Stimulated activated CD8-positive, alpha-beta memory T cell treated with anti-CD3 and anti-CD28 coated beads, Interleukin-12 subunit alpha, Interleukin-12 subunit beta, amount 100 ng/mL, for 4 hours (primary cell): ENCODE measurements at regions not wholly inside any gene's neighbourhood (a gene's known extent, or its start where the extent isn't known, plus 50 kb on each side); places are given as distances from the start of the nearest gene placed in this dataset.

Source experiments
- DNase-seq: peaks from one replicate; pipeline ENCODE4 v3.0.0-alpha.2; 2020; ENCODE audit warnings: low read depth

GRCh38 chr15:94099574-94099960 lies 131.8 kb upstream of the MCTP2 start:
- DNase-seq: no peak

DNA sequence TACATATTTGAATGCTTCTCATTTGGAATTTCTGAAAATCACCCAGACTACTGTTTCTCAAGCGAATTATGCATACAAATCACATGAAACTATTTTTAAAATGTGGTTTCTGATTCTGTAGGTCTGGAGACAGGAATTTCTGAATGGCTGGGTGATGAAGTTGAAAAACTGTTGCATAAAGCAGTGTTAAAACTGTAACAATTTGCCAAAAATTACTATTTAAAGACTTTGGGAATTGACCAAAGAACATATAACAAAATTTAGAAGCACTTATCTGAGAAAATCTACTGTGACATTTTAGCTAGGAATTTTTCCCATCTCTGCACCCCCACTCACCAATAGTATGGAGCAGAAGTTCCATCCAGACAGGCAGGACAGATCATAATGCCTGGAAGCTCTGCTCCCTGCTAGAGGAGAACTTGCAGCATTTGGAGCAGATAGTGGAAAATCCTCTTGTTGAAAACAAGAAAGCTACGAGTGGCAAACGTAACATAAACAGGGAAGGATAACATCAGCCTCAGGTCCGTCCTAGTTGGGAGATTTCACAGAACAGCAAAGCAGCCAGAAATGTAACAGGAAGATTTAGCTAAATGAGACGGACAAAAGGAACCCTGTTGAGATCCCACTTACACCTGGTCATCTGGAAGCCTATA lies 132.3 kb upstream of the MCTP2 start:
- DNase-seq: no peak

DNA sequence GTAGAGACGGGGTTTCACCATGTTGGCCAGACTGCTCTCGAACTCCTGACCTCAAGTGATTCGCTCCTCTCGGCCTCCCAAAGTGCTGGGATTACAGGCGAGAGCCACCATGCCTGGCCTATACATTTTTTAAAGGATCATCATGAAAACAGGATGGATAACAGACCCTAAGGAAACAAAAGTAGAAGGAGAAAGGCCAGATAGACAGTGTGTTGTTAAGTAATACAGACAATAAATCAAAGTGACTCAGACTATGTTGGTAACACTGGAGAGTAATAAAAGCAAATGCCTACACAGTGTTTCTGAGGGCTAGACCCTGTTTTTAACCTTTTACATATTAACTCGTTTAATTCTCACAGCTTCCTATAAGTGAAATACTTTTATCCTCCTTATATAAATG lies 133.8 kb upstream of the MCTP2 start:
- no peak for DNase-seq

GRCh38 chr15:94094310-94094709 lies 137.1 kb upstream of the MCTP2 start:
- no peak for DNase-seq

DNA sequence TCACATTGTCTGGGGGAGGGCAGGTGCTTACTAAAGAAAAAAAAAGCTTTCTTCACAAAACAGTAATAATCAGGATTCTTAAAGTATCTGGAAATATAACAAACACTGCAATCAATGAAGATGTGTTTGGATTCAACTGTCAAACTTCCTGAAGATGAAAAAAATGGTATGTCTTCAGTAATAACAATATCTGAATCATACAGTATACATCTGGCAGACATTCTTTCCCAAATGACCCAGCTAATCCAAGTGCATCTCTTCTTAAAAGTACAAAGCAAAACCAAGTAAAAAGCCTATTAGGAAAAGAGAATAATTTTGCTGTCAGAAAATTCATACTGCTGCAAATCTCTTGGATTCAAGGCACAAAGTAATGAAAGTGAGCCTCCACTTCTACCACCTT lies 145.0 kb upstream of the MCTP2 start:
- no peak for DNase-seq

- no peak for DNase-seq
Observed at GRCh38 chr15:94083467-94084052, 147.8 kb upstream of the MCTP2 start.

GRCh38 chr15:94081829-94082228 lies 149.5 kb upstream of the MCTP2 start:
- no peak for DNase-seq

DNA sequence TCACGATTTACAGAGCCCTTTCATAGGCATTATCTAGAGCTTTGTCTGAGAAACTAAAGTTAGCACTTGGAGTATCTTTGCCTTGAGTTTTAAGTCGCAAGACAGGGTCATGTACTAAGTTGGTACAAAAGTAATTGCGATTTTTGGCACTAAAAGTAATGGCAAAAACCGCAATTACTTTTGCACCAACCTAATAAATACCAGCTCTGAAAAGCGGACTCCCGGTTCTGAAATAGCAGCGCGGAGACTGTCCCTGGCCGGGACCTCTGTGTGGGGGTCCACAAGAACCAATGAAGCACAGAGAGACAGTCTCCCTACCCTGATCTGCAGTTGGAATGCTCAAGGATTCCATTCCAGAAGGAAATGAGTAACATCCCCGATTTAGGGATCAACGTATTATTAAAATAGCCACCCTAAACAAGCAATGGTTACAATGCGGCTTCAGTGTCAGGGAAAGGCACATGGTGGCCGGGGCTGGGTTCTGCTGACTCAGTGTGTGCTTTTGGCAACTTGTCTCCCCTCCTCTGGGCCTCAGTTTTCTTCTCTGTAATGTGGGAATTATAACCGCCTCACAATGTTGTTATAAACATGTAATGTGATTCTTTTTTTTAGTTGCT lies 150.3 kb upstream of the MCTP2 start:
- DNase-seq: no peak

DNA sequence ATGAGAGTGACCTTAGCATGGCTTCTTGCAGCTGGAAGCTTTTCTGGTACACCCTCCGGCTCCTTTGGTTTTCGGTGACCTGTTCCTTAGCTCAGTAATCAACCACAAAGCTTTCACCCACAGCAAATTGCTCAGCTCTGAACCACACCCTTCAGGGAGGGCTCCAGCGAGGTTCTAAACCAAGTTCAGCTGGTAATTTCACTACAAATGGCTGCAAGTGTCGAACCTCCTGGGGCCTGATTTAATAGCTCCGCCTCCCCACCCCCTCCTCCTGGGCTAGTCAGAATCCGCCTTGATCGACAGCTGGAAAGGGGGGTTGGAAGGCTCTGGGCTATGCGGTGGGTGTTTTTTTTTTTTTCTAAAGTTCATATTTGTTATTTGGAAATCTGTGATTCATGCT lies 150.9 kb upstream of the MCTP2 start:
- DNase-seq: no peak

DNA sequence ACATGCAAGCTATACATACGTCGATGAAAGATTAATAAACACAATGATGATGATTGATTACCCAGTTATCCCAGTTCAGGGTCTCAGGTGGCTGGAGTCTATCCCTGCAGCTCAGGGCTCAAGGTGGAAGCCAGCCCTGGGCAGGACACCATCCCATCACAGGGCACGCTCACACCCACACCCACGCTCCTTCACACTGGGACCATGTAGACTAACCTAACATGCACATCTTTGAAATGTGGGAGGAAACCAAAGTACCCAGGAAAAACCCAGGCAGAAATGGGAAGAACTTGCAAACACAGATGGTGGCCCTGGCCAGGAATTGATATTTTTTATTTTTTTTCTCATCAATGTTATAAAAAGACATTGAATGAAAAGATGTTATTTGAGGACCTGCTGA lies 151.4 kb upstream of the MCTP2 start:
- DNase-seq: no peak

GRCh38 chr15:94079459-94079858 lies 151.9 kb upstream of the MCTP2 start:
- DNase-seq: no peak

GRCh38 chr15:94077938-94078337 lies 153.4 kb upstream of the MCTP2 start:
- DNase-seq: no peak

GRCh38 chr15:94075349-94075748 lies 156.0 kb upstream of the MCTP2 start:
- no peak for DNase-seq

- no peak for DNase-seq
Observed at GRCh38 chr15:94070356-94071295, 160.7 kb upstream of the MCTP2 start.

DNA sequence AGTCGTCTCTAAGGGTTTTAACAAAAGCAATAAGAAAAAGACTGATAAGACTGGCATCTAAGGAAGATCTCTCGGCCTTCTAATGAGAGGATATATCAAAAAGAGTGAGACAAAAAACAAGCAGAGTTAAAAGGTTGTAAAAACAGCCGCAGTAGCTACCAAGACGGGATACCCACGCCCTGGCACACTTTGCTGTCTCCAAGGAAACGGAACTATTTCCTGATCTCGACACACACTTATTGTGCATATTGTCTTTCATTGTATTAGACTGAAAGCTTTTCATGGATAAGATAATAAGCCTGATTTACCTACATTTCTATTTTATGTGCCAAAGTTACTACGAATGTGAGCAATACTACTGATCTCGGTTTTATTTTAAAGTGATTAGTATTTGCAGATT lies 161.5 kb upstream of the MCTP2 start:
- no peak for DNase-seq

- no peak for DNase-seq
Observed at GRCh38 chr15:94066811-94067210, 164.6 kb upstream of the MCTP2 start.

DNA sequence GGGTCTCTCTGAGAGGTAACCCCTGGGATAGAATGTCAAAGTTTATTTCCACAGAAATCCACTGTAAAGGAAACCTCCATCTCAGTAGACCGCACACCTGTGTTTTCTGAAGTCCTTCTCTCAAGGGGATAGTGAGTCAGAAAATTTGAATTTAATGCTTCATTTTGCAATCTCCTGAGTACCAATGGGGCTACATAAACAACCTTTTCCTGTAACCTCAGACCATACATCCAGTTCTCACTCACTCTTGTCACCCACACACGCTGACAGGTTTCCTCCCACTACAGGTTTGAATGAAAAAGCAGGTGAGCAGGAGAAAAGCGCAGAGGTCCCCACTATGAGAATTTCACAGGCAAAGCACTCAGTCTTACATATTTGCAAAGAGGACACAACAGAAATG lies 165.3 kb upstream of the MCTP2 start:
- DNase-seq: no peak

- DNase-seq: no peak
Observed at GRCh38 chr15:94064676-94065313, 166.6 kb upstream of the MCTP2 start.

GRCh38 chr15:94061041-94061440 lies 170.3 kb upstream of the MCTP2 start:
- DNase-seq: no peak

DNA sequence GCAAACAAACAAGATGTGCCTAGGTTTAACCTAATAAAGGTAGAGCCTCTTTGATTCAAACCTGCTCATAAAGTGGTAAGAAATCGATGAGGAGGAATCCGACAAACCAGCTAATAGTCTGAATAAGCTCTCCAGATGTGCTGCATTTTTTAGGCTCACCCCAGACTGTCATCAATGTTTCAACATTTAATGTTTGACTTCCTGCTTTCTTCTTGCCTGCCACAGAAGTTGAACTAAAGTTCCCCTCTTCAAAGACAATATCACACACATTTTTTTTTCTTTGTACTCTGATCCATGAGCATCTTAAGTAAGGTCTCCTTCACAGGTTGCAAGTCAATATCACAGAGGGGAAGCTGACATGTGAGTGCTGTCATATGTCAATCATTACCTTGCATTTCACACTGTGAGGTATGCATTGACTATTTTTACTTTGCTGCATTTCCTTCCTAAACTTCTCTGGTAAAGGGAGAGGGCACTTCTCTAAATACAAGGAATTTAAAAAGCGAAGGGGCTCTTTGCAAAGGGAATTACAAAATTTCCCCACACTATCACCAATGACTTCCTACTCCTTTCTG lies 172.3 kb upstream of the MCTP2 start:
- DNase-seq: no peak

GRCh38 chr15:94057305-94057704 lies 174.1 kb upstream of the MCTP2 start:
- DNase-seq: no peak

GRCh38 chr15:94056314-94056713 lies 175.0 kb upstream of the MCTP2 start:
- DNase-seq: no peak
